HEK293T (cell line): ENCODE measurements at regions not wholly inside any gene's neighbourhood (a gene's known extent, or its start where the extent isn't known, plus 50 kb on each side); places are given as distances from the start of the nearest gene placed in this dataset.

Experiments used
- BHLHE40 ChIP-seq: fragments of 450-650 bp; IDR thresholded peaks from 2 replicates; pipeline ENCODE4 v1.6.1; 2016; ENCODE audit warnings: mild to moderate bottlenecking, moderate library complexity, borderline replicate concordance
- ELF4 ChIP-seq: fragments of 450-650 bp; IDR thresholded peaks from 2 replicates; pipeline ENCODE4 v1.6.1; 2017; ENCODE audit warnings: antibody characterized with exemption
- FOXK2 ChIP-seq: fragments of 450-650 bp; IDR thresholded peaks from 2 replicates; pipeline ENCODE4 v1.6.1; 2016; ENCODE audit warnings: mild to moderate bottlenecking
- ZNF384 ChIP-seq: fragments of 450-650 bp; IDR thresholded peaks from 2 replicates; pipeline ENCODE4 v1.6.1; 2016
- TF ChIP-seq, protein P1 (sequence below): fragments of 450-650 bp; IDR thresholded peaks from 2 replicates; pipeline ENCODE4 v1.6.1; 2016

DNA sequence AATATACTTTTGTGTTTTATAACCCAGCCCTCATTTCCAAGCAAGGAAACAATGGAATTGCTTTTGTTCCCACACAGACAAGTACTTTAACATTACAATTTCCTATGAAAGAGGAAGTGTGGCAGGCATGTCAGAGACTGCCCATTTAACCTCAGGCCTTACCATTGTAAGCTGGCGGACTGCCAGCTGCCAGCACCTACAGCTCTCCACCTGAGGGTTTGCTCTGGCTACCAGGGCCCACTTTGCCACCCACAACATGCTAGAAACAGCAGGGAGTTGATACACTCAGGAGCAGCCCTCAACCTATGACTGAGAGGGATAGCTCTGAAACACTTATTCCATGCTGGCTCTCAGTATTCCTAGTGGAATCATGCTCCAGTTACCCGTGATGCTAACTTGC is 152.3 kb upstream of the PRDX4 start:
- TF ChIP-seq FOXK2 (no peak), ZNF384 (no peak), BHLHE40 (no peak), ELF4 (no peak)
- TF ChIP-seq, protein P1, sequence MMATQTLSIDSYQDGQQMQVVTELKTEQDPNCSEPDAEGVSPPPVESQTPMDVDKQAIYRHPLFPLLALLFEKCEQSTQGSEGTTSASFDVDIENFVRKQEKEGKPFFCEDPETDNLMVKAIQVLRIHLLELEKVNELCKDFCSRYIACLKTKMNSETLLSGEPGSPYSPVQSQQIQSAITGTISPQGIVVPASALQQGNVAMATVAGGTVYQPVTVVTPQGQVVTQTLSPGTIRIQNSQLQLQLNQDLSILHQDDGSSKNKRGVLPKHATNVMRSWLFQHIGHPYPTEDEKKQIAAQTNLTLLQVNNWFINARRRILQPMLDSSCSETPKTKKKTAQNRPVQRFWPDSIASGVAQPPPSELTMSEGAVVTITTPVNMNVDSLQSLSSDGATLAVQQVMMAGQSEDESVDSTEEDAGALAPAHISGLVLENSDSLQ = no peak
